GM12873 (cell line): ENCODE measurements at regions not wholly inside any gene's neighbourhood (a gene's known extent, or its start where the extent isn't known, plus 50 kb on each side); places are given as distances from the start of the nearest gene placed in this dataset.

Source experiments
- TF ChIP-seq, protein P1 (sequence below): IDR thresholded peaks from 2 replicates; pipeline ENCODE4 v1.5.1; 2012; ENCODE audit warnings: low read depth, mild to moderate bottlenecking, moderate library complexity, low read length, control low read depth; ENCODE audit not compliant: insufficient read depth; ENCODE audit errors: missing control alignments

DNA sequence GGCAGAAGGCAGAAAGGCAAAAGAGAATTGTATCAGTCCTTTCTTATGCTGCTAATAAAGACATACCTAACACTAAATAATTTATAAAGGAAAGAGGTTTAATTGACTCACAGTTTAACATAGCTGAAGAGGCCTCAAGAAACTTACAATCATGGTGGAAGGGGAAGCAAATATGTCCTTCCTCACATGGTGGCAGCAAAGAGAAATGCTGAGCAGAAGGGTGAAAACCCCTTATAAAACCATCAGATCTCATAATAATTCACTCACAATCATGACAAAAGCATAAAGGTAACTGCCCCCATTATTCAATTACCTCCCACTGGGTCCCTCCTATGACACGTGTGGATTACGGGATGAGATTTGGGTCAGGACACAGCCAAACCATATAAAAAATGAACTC lies 312.5 kb upstream of the PTGER4 start:
- TF ChIP-seq, protein P1, sequence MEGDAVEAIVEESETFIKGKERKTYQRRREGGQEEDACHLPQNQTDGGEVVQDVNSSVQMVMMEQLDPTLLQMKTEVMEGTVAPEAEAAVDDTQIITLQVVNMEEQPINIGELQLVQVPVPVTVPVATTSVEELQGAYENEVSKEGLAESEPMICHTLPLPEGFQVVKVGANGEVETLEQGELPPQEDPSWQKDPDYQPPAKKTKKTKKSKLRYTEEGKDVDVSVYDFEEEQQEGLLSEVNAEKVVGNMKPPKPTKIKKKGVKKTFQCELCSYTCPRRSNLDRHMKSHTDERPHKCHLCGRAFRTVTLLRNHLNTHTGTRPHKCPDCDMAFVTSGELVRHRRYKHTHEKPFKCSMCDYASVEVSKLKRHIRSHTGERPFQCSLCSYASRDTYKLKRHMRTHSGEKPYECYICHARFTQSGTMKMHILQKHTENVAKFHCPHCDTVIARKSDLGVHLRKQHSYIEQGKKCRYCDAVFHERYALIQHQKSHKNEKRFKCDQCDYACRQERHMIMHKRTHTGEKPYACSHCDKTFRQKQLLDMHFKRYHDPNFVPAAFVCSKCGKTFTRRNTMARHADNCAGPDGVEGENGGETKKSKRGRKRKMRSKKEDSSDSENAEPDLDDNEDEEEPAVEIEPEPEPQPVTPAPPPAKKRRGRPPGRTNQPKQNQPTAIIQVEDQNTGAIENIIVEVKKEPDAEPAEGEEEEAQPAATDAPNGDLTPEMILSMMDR: no peak

DNA sequence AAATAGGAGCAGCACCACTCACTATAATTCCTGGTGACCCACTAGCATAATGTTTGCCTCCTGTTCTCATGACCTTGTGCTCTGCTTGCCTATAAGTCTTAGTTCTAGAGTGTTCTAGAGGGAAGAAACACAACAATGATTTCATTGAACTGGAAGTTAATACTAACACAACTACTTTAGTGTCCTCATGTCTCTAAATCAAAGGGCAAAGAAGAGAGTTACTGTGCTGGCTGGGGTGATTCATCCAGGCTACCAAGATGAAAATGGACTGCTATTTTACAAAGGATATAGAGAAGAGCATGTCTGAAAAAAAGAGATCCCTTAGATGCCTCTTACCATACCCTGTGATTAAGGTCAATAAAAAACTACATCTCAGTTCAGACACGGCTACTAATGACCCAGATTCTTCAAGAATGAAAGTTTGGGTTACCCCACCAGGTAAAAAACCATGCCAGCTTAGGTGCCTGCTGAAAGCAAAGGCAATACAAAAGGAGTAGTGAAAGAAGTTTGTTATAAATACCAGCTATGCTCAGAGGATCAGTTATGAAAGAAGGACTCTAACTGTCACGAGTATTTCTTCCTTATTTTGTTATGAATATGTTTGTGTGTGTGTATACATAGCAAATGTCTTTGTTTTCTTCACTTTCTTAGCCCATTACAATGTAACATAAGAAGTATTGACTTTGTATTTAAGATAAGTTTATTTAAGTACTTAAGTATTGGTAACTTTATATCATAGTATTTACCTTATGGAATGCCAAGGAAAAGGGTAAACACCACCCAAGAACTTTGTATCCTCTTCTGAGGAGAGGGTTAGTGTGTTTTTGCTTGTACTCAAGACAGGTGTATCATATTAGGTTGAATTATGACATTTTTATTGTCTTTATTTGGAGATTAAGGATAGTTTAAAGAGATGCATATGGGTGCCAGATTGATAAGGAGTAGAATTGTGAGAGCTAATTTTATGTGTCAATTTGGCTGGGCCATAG lies 314.1 kb upstream of the PTGER4 start:
- TF ChIP-seq, protein P1: no peak

GRCh38 chr5:40364441-40364840 lies 315.3 kb upstream of the PTGER4 start:
- TF ChIP-seq, protein P1: no peak

GRCh38 chr5:40361378-40361777 lies 318.3 kb upstream of the PTGER4 start:
- TF ChIP-seq, protein P1: no peak

DNA sequence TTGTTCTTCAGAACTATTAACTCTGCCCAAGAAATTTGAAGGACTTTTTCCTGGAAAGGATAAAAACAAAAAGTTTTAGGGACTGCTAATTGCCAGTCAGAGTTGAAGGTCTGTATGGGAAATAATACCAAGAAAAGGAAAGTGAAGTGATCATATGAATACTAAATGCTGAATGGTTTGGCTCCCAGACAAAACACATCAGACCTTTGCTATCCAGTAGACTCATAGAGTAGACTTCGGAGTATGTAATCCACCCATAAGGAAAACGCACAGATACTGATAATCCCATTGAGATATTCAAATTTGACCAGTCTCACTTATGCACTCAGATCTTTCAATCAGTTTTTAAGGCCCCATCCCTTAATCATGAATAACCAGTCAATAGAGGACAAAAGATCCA lies 319.0 kb upstream of the PTGER4 start:
- TF ChIP-seq, protein P1: no peak

- TF ChIP-seq, protein P1: no peak
Measured at GRCh38 chr5:40359832-40360231, 319.9 kb upstream of the PTGER4 start.

DNA sequence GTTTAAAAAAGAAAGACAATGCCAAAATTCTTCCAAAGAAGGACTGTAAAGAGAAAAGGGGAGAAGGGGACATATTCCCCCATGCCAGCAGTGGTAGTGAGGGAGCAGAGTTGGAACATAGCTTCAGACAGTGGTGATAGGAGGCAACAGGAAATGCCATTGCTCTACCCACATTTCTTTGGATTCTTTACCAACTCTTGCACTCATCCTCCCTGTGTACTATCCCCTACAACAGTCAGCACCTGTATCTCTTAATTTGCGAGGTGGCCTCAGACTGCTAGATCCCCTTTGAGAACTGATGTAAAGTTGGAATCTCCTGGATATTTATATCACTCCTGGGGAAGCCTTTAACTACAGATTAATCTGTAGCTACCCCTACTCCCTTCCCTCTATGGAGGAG lies 320.6 kb upstream of the PTGER4 start:
- TF ChIP-seq, protein P1: no peak
